M059J (cell line): ENCODE measurements at regions not wholly inside any gene's neighbourhood (a gene's known extent, or its start where the extent isn't known, plus 50 kb on each side); places are given as distances from the start of the nearest gene placed in this dataset.
"Not testable (repeated sequence)": the region's sequence is repeated elsewhere in the genome, so short reads cannot be mapped to it uniquely, and the experiment has no call there.

Source experiments
- DNase-seq: peaks from one replicate; pipeline ENCODE4 v3.0.0-alpha.2; 2012; ENCODE audit warnings: low read depth

DNA sequence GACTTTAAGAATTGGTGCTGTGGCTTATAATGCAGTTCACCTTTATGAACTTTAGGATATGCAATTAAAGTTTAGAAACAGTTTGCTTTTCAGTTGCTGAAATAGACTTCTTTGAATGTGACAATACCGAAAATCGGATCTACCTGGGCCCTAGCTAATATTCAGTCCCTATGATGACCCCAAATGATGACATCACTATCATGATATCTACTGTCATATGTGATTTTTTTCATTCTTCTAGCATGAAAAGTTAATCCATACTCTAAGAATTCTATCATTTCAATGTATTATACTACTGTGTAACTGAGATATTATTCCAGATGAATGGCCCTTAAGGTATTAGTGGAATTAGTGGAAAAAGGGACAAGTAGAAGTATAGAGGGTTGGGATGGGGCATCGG, 487.2 kb upstream of the TUSC1 start:
- no peak for DNase-seq

DNA sequence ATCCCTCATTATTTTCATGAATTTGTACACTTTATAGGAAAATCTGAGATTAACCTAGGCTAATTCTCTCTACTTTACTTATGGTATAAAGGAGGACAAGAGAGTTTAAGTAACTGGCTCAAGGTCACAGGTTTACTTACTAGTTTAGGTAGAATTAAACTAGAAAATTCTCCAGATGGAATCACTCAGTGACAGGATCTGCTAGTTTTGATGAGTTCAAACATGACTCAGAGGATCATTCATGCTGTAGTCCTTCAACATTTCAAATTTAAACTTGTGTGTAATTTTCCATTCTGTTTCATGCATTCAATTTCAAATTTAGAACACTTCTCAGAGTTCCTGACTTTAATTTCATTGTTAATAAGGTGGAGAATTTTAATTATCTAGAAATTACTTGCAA, 485.7 kb upstream of the TUSC1 start:
- peak; percentile 60 for DNase-seq

DNA sequence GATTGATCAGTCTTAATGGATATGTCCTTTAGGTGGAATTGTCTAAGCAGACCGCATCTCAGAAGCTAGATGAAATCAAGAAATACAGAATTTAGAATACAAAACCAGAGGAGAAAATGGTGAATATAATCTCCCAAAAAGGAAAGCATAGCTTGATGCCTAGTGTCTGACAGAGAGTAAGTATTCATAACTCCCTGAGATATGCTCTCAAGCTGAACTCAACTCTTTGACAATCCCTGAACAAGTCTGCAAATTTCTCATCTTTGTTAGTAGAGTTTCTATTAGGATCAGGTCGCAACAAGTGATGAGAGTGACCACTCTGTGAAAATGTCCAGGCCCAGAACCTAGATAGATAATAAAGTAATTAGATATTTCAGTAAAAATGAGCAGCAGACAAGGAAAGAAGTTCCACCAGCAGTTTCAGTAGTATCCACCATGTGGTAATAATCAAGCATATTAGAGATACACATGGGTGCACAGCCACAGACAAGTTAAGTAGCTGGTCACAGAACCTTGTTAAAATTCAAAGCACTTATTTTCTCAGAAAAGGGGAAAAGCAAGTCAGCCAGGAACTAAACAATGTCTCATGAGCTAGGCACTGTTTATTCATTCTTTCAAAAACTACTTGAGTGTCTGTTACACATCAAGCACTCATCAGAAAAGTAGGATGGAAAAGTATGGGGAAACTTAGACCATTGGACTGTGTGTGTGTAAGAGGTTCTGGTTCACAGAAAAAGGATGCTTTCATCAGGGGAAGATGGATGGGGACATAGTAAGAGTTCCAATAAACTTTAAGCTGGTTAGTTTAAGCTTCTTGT, 481.5 kb upstream of the TUSC1 start:
- DNase-seq: peak; percentile 35

- DNase-seq: peak; percentile 40
Measured at GRCh38 chr9:26158631-26159150, 480.4 kb upstream of the TUSC1 start.

GRCh38 chr9:26157411-26157810, 479.2 kb upstream of the TUSC1 start:
- DNase-seq: no peak

DNA sequence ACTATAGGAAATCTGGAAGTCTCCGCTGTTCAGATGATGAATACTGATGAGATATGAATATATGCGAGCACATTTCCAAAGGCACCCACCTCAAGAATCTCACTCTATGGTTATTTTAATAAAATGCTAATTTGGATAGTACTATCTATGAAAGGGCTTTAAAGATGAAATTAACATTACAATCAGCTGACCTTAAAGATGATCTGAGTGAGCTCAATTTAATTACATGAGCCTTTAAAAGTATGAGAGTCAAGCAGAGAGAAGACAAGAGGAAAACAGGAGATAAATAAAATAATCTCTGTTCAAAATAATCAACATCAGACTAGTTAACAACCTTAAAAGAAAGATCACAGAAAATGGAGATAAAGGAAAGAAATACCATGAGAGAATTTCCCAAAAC, 474.1 kb upstream of the TUSC1 start:
- DNase-seq: no peak

DNA sequence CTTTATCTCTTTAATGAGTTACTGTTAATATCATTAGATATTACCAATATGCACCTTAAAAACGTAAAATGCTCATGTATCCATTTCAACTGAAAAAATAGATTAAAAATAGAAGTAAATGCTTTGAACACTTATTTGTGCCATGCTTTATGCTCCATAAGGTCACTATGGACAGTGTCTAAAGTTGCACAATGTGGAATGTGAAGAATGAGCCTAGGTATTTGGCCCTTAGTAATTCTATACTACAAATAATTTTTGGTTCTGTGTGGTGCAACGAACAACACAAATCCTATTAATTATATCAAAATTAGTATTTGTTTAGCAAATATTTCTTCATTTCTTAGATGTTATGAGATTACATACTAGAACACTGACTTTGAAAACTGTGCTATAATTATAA, 469.9 kb upstream of the TUSC1 start:
- no peak for DNase-seq

- no peak for DNase-seq
Measured at GRCh38 chr9:26145938-26146337, 467.7 kb upstream of the TUSC1 start.

DNA sequence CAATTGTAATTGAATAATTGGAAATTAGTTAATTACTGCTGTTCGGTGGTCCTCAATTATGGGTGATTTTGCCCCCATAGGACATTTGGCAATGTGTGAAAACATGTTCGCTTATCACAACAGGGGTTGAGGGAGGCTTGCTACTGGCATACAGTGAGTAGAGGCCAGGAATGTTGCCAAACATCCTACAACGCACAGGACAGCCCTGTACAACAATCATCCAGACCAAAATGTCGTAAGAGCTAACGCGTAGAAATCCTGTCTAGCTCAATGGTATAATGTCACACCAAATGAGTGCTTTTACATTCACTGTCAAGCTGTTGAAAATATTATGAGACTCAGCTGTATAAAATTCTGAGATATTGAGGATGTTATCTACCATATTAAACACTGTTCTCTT, 464.4 kb upstream of the TUSC1 start:
- no peak for DNase-seq

- DNase-seq: no peak
Measured at GRCh38 chr9:26142201-26142600, 464.0 kb upstream of the TUSC1 start.

- DNase-seq: no peak
Measured at GRCh38 chr9:26133537-26133936, 455.3 kb upstream of the TUSC1 start.

- DNase-seq: no peak
Measured at GRCh38 chr9:26132746-26133312, 454.6 kb upstream of the TUSC1 start.

DNA sequence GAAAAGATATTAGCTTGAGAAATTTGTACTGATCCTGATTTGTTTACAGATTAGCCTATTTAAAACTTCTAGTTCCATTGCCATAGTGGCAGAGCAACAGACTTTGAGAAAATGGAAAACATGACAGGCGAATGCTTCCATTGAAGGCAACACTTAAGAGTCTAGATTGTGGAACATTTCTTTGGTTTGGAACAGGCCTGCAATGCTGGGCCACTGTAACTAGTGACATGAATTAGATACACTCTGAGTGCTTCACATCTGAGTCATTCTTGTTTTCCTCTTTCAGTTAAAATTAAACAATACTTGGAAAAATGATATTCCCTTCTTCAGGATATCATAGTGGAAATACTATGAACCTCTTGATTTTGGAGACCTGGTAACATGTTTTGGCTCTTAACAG, 453.6 kb upstream of the TUSC1 start:
- peak; percentile 59 for DNase-seq

GRCh38 chr9:26129217-26129616, 451.0 kb upstream of the TUSC1 start:
- peak; percentile 5 for DNase-seq

- DNase-seq: no peak
Measured at GRCh38 chr9:26125693-26126092, 447.4 kb upstream of the TUSC1 start.

- DNase-seq: not testable (repeated sequence)
Measured at GRCh38 chr9:26116085-26116484, 437.8 kb upstream of the TUSC1 start.

GRCh38 chr9:26112724-26113123, 434.5 kb upstream of the TUSC1 start:
- peak; percentile 53 for DNase-seq

GRCh38 chr9:26086396-26086795, 408.2 kb upstream of the TUSC1 start:
- no peak for DNase-seq

- DNase-seq: no peak
Measured at GRCh38 chr9:26081847-26082246, 403.6 kb upstream of the TUSC1 start.

- DNase-seq: no peak
Measured at GRCh38 chr9:26078706-26079105, 400.5 kb upstream of the TUSC1 start.

- no peak for DNase-seq
Measured at GRCh38 chr9:26077860-26078259, 399.6 kb upstream of the TUSC1 start.

- DNase-seq: no peak
Measured at GRCh38 chr9:26067608-26068007, 389.4 kb upstream of the TUSC1 start.

GRCh38 chr9:26066237-26066636, 388.0 kb upstream of the TUSC1 start:
- DNase-seq: no peak
